ENCODE measurements at regions not wholly inside any gene's neighbourhood (a gene's known extent, or its start where the extent isn't known, plus 50 kb on each side); places are given as distances from the start of the nearest gene placed in this dataset.

GRCh38 chr10:78762086-78762630, 306.6 kb upstream of the ZMIZ1 start:
- Histone ChIP-seq H3K9me3 (no peaks in the 10 kb centered on the region), H3K36me3 (no peaks in the 10 kb centered on the region), H3K4me3 (no peak overlapping the region), H3K27me3 (no peaks in the 10 kb centered on the region)
- DNase-seq, result no peak

GRCh38 chr10:78763234-78763633, 305.5 kb upstream of the ZMIZ1 start:
- no peaks in the 10 kb centered on the region for H3K9me3 ChIP-seq
- no peaks in the 10 kb centered on the region for H3K36me3 ChIP-seq
- no peak for DNase-seq
- H3K4me3 ChIP-seq, result no peak overlapping the region
- no peaks in the 10 kb centered on the region for H3K27me3 ChIP-seq

DNA sequence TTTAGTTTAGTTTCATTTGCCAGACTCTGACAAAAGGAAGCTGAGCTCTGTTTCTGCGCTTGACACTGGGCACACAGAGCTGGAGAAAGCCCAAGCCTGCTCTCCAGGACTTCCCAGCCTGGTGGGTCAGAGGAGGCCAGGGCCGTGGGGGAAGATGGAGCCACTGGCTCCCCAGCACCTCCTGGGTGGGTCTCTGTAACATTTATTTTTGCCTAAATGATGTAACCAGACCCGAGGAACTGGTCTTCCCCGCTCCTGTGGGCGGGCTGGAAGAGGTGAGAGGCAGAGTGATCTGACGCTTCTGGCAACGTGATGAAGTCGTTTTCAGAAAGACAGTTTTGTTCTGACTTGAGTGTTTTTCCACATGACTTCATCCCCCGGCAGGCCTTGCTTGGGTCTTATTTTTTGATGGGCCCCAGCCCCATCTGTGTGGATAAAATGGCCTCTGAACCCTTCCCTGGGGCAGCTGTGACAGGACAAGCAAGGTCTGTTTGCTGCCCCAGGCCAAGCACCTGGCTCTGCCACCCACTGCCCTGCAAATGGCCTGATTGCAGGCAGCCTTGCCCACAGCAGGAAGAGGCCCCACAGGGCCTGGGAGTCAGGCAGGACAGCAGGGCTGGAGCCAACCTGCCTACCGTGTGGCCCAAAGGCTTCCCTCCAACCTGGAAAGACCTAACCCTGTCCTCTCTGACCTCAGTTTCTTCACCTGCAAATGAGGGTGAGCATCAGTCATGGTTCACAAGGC, 304.9 kb upstream of the ZMIZ1 start:
- no peak for DNase-seq
- Histone ChIP-seq H3K27me3 (no peaks in the 10 kb centered on the region), H3K4me3 (no peak overlapping the region), H3K36me3 (no peaks in the 10 kb centered on the region), H3K9me3 (no peaks in the 10 kb centered on the region)

GRCh38 chr10:78764436-78764835, 304.3 kb upstream of the ZMIZ1 start:
- Histone ChIP-seq H3K9me3 (no peaks in the 10 kb centered on the region), H3K36me3 (no peaks in the 10 kb centered on the region), H3K27me3 (no peaks in the 10 kb centered on the region), H3K4me3 (no peak overlapping the region)
- DNase-seq, result no peak

GRCh38 chr10:78764846-78765430, 303.8 kb upstream of the ZMIZ1 start:
- Histone ChIP-seq H3K4me3 (no peak overlapping the region), H3K36me3 (no peaks in the 10 kb centered on the region), H3K27me3 (no peaks in the 10 kb centered on the region), H3K9me3 (no peaks in the 10 kb centered on the region)
- DNase-seq, result no peak

DNA sequence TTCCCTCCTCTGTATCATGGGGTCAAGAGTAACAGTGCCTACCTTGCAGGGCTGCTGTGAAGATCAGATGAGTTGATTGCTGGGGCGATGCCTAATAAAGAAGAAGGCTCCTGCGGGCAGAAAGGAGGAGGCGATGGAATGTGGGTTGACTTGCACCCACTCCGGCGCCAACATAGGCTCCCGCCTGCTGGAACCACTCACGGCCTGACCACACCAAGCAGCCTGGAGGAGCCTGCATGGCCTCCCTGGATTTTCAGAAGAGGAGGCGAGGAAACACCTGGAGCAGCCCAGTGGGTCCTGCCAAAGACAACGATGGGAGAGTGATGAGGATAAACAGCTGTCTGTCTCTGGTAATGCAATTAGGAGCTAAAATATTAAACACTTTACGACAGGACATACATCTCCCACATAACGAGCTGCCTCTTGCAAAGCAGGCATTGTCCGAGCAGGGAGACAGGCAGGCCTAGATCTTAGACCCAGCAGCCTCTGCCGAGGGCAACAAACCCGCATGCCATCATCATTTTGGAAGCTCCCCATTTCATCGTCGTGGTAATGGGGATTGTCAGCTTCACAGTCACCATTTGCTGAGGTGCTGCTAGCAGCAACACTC, 302.9 kb upstream of the ZMIZ1 start:
- no peak for DNase-seq
- no peaks in the 10 kb centered on the region for H3K27me3 ChIP-seq
- H3K9me3 ChIP-seq, result no peaks in the 10 kb centered on the region
- H3K4me3 ChIP-seq, result no peak overlapping the region
- H3K36me3 ChIP-seq, result no peaks in the 10 kb centered on the region

DNA sequence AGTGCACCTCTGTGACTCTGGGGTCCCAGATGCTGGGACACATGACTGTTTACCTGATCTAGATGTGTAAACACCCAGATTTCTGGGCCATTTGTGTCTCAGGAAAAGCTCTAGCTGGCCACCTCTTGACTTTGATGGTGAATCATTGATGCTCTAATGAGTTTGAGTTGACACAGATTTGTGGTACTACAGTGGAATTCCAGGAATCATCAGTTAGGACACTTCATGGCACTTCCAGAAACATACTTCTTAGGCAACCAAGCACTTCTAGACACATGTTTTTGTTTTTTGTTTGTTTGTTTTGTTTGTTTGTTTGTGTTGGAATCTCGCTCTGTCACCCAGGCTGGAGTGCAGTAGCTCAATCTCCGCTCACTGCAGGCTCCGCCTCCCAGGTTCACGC, 302.2 kb upstream of the ZMIZ1 start:
- Histone ChIP-seq H3K4me3 (no peak overlapping the region), H3K36me3 (no peaks in the 10 kb centered on the region), H3K27me3 (no peaks in the 10 kb centered on the region), H3K9me3 (no peaks in the 10 kb centered on the region)
- no peak for DNase-seq

- H3K4me3 ChIP-seq, result no peak overlapping the region
- H3K9me3 ChIP-seq, result no peaks in the 10 kb centered on the region
- no peak for DNase-seq
- no peaks in the 10 kb centered on the region for H3K27me3 ChIP-seq
- H3K36me3 ChIP-seq, result no peaks in the 10 kb centered on the region
Observed at GRCh38 chr10:78768041-78768835, 300.5 kb upstream of the ZMIZ1 start.

GRCh38 chr10:78768876-78769275, 299.9 kb upstream of the ZMIZ1 start:
- Histone ChIP-seq H3K27me3 (no peaks in the 10 kb centered on the region), H3K9me3 (no peaks in the 10 kb centered on the region), H3K36me3 (no peaks in the 10 kb centered on the region), H3K4me3 (no peak overlapping the region)
- no peak for DNase-seq

DNA sequence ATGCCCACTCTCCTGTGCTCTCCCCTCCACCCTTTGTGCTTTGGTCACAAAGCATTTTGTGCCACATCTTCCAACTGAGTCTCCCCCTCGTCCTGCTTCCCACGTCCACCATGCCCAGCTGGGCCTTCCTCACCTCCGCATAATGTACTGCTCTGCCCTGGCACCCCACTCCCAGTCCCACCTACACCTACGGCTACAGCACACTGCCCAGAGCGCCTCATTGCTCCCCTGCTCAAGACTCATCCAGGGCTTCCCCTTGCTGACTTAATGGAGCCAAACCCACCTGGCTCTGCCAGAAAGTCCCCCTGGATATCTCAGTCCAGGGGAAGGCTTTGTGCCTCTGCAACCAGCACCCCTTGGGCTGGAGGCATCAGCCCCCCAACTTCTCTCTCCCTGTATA, 299.2 kb upstream of the ZMIZ1 start:
- Histone ChIP-seq H3K36me3 (no peaks in the 10 kb centered on the region), H3K4me3 (no peak overlapping the region), H3K27me3 (no peaks in the 10 kb centered on the region), H3K9me3 (no peaks in the 10 kb centered on the region)
- DNase-seq, result no peak

DNA sequence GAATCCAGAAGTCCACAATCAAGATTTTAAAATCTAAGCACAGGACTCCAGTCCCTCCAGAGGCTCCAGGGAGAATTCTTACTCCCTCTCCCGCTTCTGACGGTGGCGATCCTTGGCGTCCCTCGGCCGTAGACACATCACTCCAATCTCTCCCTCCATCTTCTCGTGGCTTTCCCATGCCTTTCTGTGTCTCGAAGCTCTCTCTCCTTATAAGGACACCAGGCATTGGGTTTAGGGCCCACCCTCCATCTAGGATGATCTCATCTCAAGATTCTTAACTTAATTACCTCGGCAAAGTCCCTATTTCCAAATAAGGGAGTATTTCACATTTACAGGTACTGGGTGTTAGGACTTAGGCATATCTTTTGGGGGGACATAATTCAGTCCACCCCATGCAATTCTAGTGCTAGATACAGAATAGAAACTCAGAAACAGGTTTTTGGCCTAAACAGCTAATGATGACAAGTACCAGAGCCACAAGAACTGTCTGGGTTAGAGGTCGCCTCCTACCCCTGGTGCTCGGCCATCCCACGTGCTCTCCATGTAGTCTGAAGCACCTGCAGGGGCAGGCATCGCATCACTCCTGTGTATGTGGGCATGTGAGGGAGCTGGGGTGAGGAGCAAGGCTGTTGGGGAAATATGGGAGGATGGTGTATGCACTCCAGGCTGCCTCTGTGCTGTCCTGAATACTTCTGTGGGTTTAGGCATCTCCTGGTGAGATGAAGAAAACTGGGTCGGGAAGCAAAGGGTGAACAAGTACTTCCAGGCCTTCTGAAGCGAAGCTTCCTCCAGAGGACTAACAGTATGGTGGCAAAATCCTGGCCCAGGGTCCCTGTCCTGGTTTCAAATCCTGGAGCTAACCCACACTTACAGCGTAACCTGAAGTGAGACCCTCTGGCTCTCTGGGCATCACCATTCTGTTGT, 298.3 kb upstream of the ZMIZ1 start:
- no peak for DNase-seq
- no peak overlapping the region for H3K4me3 ChIP-seq
- H3K36me3 ChIP-seq, result no peaks in the 10 kb centered on the region
- H3K27me3 ChIP-seq, result no peaks in the 10 kb centered on the region
- H3K9me3 ChIP-seq, result no peaks in the 10 kb centered on the region

- H3K4me3 ChIP-seq, result no peak overlapping the region
- H3K36me3 ChIP-seq, result no peaks in the 10 kb centered on the region
- DNase-seq, result no peak
- H3K9me3 ChIP-seq, result no peaks in the 10 kb centered on the region
- no peaks in the 10 kb centered on the region for H3K27me3 ChIP-seq
Observed at GRCh38 chr10:78771260-78771659, 297.5 kb upstream of the ZMIZ1 start.

GRCh38 chr10:78771808-78772455, 296.8 kb upstream of the ZMIZ1 start:
- no peak overlapping the region for H3K4me3 ChIP-seq
- no peaks in the 10 kb centered on the region for H3K9me3 ChIP-seq
- no peaks in the 10 kb centered on the region for H3K36me3 ChIP-seq
- no peaks in the 10 kb centered on the region for H3K27me3 ChIP-seq
- no peak for DNase-seq

DNA sequence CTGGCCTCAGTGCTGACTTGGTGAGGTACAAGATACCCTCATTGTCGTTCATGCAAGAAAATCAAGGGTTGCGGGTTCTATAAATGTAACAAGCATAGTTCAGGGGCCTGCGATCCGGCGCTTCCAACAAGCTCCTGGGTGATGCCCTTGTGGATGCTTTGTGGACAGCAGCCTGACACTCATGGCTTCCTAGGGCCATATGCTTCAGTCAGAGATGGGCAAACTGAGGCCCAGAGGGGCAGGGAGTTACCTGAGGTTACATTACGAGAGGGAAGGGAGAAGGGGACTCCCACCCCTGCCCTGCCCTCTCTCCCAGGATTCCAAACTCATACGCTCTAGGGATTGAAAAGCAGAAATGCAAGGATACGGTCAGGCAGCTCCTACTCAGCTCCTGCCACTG, 296.3 kb upstream of the ZMIZ1 start:
- H3K36me3 ChIP-seq, result no peaks in the 10 kb centered on the region
- no peak overlapping the region for H3K4me3 ChIP-seq
- H3K27me3 ChIP-seq, result no peaks in the 10 kb centered on the region
- no peak for DNase-seq
- H3K9me3 ChIP-seq, result no peaks in the 10 kb centered on the region

DNA sequence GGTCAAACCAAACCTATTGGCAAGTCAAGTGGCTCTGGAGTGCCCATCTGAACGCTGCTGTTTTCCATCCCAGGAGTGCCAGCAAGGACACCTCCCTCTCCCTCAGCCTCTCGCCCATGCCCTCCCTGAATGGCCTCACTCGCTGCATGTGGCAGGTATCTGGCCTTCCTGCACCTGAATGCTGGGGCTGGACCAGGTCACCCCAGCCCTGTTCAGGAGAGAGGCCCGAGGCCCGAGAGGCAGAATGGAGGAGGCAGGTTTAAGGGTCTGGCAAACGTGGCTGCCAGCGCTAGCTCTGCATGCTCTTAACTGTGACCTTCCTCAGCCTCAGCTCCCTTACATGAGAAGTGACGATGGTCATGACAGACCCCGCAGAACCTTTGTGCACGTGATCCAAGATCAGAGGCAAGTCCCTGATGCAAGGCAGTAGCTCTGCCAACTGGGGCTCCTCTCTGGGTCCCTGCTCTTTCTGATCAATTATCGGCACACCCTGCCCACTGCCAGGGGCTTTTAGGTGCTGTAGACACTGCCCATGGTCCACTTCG, 295.7 kb upstream of the ZMIZ1 start:
- H3K4me3 ChIP-seq, result no peak overlapping the region
- no peaks in the 10 kb centered on the region for H3K36me3 ChIP-seq
- DNase-seq, result no peak

GRCh38 chr10:78774614-78774998, 294.2 kb upstream of the ZMIZ1 start:
- no peaks in the 10 kb centered on the region for H3K36me3 ChIP-seq
- H3K9me3 ChIP-seq, result no peaks in the 10 kb centered on the region
- no peaks in the 10 kb centered on the region for H3K27me3 ChIP-seq
- H3K4me3 ChIP-seq, result no peak overlapping the region
- DNase-seq, result no peak

More for the DNA sequence above, 295.7 kb upstream of the ZMIZ1 start:
- no peaks in the 10 kb centered on the region for H3K9me3 ChIP-seq
- H3K27me3 ChIP-seq, result no peaks in the 10 kb centered on the region
